ENCODE measurements at regions not wholly inside any gene's neighbourhood (a gene's known extent, or its start where the extent isn't known, plus 50 kb on each side); places are given as distances from the start of the nearest gene placed in this dataset.

- Mint-ChIP-seq H3K9me3 (peaks cover 4% of the 10 kb centered on the region; the same call in 1 of the 2 replicates), H3K36me3 (ENCODE audit: low read depth) (no peaks in the 10 kb centered on the region), H3K27me3 (ENCODE audit: insufficient read depth) (peaks cover 9% of the 10 kb centered on the region), H3K4me3 (no peak overlapping the region), H3K4me1 (ENCODE audit: low read depth) (no peaks in the 10 kb centered on the region), H3K27ac (no peak overlapping the region)
- TF ChIP-seq CTCF (IDR thresholded peaks at IDR 0.05) = no peak
- DNase-seq = peak; percentile 19
These were observed 96.9 kb upstream of the RMP24 start for GRCh38 chr18:35875566-35875965.

- peaks cover 10% of the 10 kb centered on the region for H3K27me3 Mint-ChIP-seq (ENCODE audit: insufficient read depth)
- no peaks in the 10 kb centered on the region for H3K4me1 Mint-ChIP-seq (ENCODE audit: low read depth)
- H3K9me3 Mint-ChIP-seq = peaks cover 4% of the 10 kb centered on the region; the same call in 1 of the 2 replicates
- H3K27ac Mint-ChIP-seq = no peak overlapping the region
- no peaks in the 10 kb centered on the region for H3K36me3 Mint-ChIP-seq (ENCODE audit: low read depth)
- DNase-seq = no peak
- no peak for TF ChIP-seq CTCF (IDR thresholded peaks at IDR 0.05)
- no peak overlapping the region for H3K4me3 Mint-ChIP-seq
These were observed 96.2 kb upstream of the RMP24 start for GRCh38 chr18:35876243-35876642.

DNA sequence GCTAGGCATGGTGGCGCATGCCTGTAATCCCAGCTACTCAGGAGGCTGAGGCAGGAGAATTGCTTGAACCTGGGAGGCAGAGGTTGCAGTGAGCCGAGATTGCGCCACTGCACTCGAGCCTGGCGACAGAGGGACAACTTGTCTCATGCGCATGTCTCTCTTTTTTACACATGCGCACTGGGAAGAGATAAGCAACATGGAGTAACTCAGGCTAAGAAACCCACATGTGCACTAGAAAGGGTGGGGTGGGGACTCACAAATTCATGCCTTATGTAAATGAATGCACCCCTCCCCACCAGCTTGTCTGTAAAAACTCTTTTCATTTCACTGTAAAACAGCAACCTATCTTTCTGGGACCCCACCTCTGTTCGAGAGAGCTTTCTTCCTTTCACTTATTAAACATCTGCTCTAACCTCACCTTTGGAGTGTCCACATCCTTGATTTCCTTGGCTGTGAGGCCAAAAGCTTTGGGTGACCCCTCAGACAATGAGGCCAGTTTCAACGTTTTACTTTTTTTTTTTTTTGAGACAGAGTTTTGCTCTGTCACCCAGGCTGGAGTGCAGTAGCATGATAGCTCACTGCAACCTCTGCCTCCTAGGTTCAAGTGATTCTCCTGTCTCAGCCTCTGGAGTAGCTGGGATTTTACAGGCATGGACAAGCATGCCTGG is 91.6 kb upstream of the RMP24 start:
- no peaks in the 10 kb centered on the region for H3K36me3 Mint-ChIP-seq (ENCODE audit: low read depth)

GRCh38 chr18:35888329-35888728 is 84.2 kb upstream of the RMP24 start:
- TF ChIP-seq CTCF (IDR thresholded peaks at IDR 0.05) = no peak
- H3K9me3 Mint-ChIP-seq = no peaks in the 10 kb centered on the region
- 0 out of 2 replicates have a peak, but pooled peaks cover 4% of the 10 kb centered on the region for H3K4me1 Mint-ChIP-seq (ENCODE audit: low read depth)
- H3K36me3 Mint-ChIP-seq (ENCODE audit: low read depth) = no peaks in the 10 kb centered on the region
- peaks cover 2% of the 10 kb centered on the region for H3K27me3 Mint-ChIP-seq (ENCODE audit: insufficient read depth)
- no peak for DNase-seq
- H3K27ac Mint-ChIP-seq = no peak overlapping the region
- H3K4me3 Mint-ChIP-seq = no peak overlapping the region

More for the DNA sequence above, 91.6 kb upstream of the RMP24 start:
- DNase-seq = no peak
- no peaks in the 10 kb centered on the region for H3K4me1 Mint-ChIP-seq (ENCODE audit: low read depth)
- no peak for TF ChIP-seq CTCF (IDR thresholded peaks at IDR 0.05)
- H3K4me3 Mint-ChIP-seq = no peak overlapping the region
- no peak overlapping the region for H3K27ac Mint-ChIP-seq
- peaks cover 10% of the 10 kb centered on the region for H3K27me3 Mint-ChIP-seq (ENCODE audit: insufficient read depth)
- H3K9me3 Mint-ChIP-seq = no peaks in the 10 kb centered on the region

- no peaks in the 10 kb centered on the region for H3K36me3 Mint-ChIP-seq (ENCODE audit: low read depth)
- DNase-seq = no peak
- H3K9me3 Mint-ChIP-seq = no peaks in the 10 kb centered on the region
- no peak overlapping the region for H3K4me3 Mint-ChIP-seq
- 0 out of 2 replicates have a peak, but pooled peaks cover 4% of the 10 kb centered on the region for H3K4me1 Mint-ChIP-seq (ENCODE audit: low read depth)
- no peak for TF ChIP-seq CTCF (IDR thresholded peaks at IDR 0.05)
- H3K27ac Mint-ChIP-seq = no peak overlapping the region
- H3K27me3 Mint-ChIP-seq (ENCODE audit: insufficient read depth) = peaks cover 2% of the 10 kb centered on the region
These were observed 82.8 kb upstream of the RMP24 start for GRCh38 chr18:35889677-35890076.
